NT2/D1 (cell line): ENCODE measurements at regions not wholly inside any gene's neighbourhood (a gene's known extent, or its start where the extent isn't known, plus 50 kb on each side); places are given as distances from the start of the nearest gene placed in this dataset.

Source experiments
- SUZ12 ChIP-seq: IDR thresholded peaks from 2 replicates; pipeline ENCODE4 v1.6.1; 2011; ENCODE audit not compliant: insufficient read length, insufficient read depth; ENCODE audit errors: extremely low read depth
- ZNF274 ChIP-seq: IDR thresholded peaks from 2 replicates; pipeline ENCODE4 v1.6.1; 2011; ENCODE audit warnings: mild to moderate bottlenecking, low read depth, low read length

GRCh38 chr16:60763869-60764268 is 1272.4 kb downstream of the CDH8 start:
- TF ChIP-seq ZNF274 (no peak), SUZ12 (no peak)
